ENCODE measurements at regions not wholly inside any gene's neighbourhood (a gene's known extent, or its start where the extent isn't known, plus 50 kb on each side); places are given as distances from the start of the nearest gene placed in this dataset.
"Not testable (repeated sequence)": the region's sequence is repeated elsewhere in the genome, so short reads cannot be mapped to it uniquely, and the experiment has no call there.

DNA sequence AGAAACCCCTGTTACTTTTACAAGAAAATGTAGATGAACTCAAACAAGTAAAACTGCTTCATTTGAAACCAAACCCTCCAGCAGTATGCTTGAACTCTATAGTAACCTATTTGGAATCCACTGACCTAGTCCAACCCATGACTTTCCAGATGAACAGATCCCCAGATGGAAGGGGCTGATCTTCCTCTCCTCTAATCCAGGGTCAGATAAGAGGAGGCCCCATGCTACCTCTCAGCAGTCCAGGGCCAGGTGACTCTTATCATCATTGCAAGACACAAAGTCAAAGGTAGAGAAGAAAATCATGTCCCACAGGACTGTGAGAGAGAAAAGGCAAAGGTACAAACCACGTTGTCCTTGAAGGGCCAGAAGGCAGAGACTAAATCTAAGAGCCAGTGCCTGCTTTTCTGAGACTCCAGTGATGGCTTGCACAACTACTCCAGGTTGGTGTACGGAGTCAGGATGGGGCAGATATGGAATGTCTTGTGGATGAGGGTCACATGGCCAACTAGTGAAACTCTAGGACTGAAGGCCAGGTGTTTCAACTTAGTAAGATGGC is 81.4 kb upstream of the MYLIP start:
- no peaks in the 10 kb centered on the region for H3K9me3 Mint-ChIP-seq
- H3K4me3 Mint-ChIP-seq: no peak overlapping the region
- H3K27me3 Mint-ChIP-seq: no peaks in the 10 kb centered on the region
- H3K36me3 Mint-ChIP-seq: no peaks in the 10 kb centered on the region
- no peaks in the 10 kb centered on the region for H3K4me1 Mint-ChIP-seq
- no peak overlapping the region for H3K27ac Mint-ChIP-seq
- DNase-seq: no peak

DNA sequence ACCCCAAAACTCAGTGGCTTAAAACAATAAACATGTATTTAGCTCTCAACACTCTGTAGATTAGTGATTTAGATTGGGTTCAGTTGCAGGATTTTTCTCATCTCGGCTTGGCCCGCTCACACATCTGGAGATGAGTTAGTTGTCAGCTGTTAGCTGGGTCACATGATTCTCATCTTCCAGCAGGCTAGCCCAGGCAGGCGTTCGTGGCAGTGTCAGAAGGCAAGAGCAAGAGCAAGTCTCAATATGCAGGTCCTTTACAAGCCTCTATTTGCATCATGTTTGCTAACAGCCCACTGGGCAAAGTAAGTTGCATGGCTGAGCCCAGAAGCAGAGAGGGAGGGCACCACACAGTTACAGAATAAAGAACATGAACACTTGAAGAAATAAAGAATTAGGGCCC is 83.6 kb upstream of the MYLIP start:
- peaks cover 6% of the 10 kb centered on the region for H3K4me1 Mint-ChIP-seq
- H3K27ac Mint-ChIP-seq: no peak overlapping the region
- H3K9me3 Mint-ChIP-seq: no peaks in the 10 kb centered on the region
- H3K27me3 Mint-ChIP-seq: no peaks in the 10 kb centered on the region
- DNase-seq: no peak
- H3K4me3 Mint-ChIP-seq: no peak overlapping the region
- H3K36me3 Mint-ChIP-seq: no peaks in the 10 kb centered on the region

DNA sequence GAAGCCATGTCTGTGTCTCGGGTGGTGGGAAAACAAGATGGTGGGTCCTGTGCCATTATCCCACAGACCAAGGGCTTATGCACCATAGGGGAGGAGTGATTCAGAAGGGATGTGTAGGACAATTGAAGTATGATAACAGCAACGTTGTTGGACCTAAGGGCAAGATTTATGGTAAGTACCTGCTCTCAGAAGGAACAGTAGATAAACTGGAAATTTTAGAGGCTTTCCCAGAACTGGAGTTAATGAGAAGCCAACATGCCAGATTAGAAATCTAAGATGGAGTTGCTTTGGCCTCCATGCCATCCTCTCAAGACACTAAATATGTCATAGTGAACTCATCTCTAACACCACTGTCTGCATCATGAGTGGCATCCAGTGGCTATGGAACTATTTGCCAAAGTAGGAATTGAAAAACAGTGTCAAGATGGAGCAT is 84.7 kb upstream of the MYLIP start:
- DNase-seq: no peak
- Mint-ChIP-seq H3K36me3 (no peaks in the 10 kb centered on the region), H3K9me3 (no peaks in the 10 kb centered on the region), H3K27me3 (peaks cover 4% of the 10 kb centered on the region), H3K27ac (no peak overlapping the region), H3K4me3 (no peak overlapping the region), H3K4me1 (peaks cover 6% of the 10 kb centered on the region)

DNA sequence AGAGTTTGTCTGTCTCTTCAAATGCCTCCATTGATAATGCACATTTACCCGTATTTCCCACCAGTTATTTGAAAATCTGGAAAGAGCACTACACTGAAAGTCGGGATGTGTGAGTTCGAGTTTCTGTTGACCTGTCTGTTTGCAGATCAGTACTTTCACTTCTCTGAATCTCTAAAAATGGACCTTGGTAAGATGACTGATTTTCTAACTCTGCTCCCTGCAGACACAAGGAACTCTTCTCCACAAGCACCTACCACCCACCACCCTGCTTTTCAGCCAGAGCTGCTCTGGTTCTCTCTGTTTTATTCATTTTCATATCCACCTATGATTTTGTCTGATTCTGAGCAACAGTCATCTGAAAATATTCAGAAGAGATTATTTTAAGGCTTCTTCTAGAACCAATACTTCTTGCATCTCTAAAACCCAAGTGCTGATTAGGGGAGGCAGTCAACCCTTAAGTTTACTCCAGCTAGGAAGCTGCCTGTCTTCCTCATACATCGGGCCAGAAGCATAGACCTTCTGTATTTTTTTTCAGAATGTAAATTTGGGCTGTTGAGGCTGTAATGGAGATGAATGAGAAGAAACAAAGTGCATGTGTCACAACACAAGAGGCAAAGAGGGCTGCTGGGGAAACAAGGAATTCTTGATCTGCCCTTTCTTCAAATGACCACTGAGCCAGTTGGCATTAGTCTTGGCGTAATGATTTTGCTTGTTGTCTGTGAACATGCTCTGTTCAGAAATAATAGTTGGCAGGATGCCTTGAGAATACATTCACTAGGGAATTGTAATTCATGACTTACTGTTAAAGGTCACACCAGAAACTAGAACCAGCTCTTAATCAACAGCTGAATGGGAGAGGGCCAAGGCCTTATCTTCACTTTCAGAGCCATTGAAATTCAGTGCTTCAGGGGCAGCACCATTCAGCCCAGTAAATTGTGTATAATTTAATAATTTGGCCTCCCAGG is 85.4 kb upstream of the MYLIP start:
- H3K4me1 Mint-ChIP-seq: peaks cover 6% of the 10 kb centered on the region
- H3K27me3 Mint-ChIP-seq: peaks cover 4% of the 10 kb centered on the region
- DNase-seq: no peak
- no peak overlapping the region for H3K4me3 Mint-ChIP-seq
- H3K9me3 Mint-ChIP-seq: peaks cover 3% of the 10 kb centered on the region
- H3K27ac Mint-ChIP-seq: no peak overlapping the region
- H3K36me3 Mint-ChIP-seq: no peaks in the 10 kb centered on the region

DNA sequence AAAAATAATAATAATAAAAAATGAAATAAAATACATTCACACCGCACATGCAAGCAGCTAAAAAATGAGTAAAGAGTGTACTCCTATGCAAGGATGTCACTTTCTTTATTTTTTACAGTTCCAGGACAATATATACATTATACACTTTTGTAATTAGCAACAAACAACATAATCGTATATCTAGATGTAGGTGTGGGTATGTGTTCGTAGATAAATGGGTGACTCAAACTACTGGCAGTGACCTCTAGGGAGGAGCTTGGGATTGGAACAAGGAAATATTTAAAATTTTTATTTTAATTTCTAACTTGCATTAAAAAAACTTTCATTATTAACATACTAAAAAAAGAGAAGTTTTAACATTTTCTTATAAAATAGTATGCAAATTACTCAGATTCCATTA is 86.1 kb upstream of the MYLIP start:
- H3K9me3 Mint-ChIP-seq: peaks cover 5% of the 10 kb centered on the region
- no peak for DNase-seq
- H3K4me1 Mint-ChIP-seq: peaks cover 6% of the 10 kb centered on the region
- H3K4me3 Mint-ChIP-seq: no peak overlapping the region
- peaks cover 4% of the 10 kb centered on the region for H3K27me3 Mint-ChIP-seq
- no peaks in the 10 kb centered on the region for H3K36me3 Mint-ChIP-seq
- H3K27ac Mint-ChIP-seq: no peak overlapping the region

DNA sequence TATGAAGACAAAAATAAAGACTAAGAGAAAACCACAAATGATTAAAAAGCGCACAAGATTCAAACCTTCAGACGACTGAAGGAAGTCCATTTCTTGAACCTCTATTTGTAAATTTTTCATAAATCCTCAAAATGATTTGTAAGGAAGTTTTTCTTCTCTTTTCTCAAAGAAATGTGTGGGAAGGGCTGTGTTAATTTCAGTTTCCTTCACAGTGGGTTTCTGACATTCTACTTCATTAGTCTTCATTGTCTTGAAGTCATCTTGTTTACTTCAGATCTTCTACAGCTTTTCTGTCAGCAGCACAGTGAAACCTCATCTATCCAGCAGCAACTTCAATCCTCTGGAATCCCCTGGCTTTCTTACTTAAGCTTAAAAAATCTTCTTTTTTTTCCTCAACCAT is 87.6 kb upstream of the MYLIP start:
- Mint-ChIP-seq H3K9me3 (peaks cover 5% of the 10 kb centered on the region), H3K36me3 (no peaks in the 10 kb centered on the region), H3K4me1 (peaks cover 6% of the 10 kb centered on the region), H3K27ac (no peak overlapping the region), H3K27me3 (peaks cover 4% of the 10 kb centered on the region), H3K4me3 (no peak overlapping the region)
- no peak for DNase-seq

DNA sequence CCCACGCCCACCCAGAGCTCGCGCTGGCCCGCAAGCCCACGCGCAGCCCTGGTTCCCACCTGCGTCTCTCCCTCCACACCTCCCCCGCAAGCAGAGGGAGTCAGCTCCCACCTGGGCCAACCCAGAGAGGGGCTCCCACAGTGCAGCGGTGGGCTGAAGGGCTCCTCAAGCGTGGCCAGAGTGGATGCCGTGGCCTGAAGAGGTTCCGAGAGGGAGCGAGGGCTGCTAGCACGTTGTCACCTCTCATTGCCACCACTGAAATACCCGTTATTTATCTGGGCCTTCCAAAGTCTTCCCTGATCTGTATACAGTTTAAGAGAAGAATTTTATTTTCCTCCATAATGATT is 88.3 kb upstream of the MYLIP start:
- peaks cover 5% of the 10 kb centered on the region for H3K9me3 Mint-ChIP-seq
- peaks cover 4% of the 10 kb centered on the region for H3K27me3 Mint-ChIP-seq
- no peak overlapping the region for H3K4me3 Mint-ChIP-seq
- DNase-seq: no peak
- peaks cover 6% of the 10 kb centered on the region for H3K4me1 Mint-ChIP-seq
- H3K27ac Mint-ChIP-seq: no peak overlapping the region
- H3K36me3 Mint-ChIP-seq: no peaks in the 10 kb centered on the region

DNA sequence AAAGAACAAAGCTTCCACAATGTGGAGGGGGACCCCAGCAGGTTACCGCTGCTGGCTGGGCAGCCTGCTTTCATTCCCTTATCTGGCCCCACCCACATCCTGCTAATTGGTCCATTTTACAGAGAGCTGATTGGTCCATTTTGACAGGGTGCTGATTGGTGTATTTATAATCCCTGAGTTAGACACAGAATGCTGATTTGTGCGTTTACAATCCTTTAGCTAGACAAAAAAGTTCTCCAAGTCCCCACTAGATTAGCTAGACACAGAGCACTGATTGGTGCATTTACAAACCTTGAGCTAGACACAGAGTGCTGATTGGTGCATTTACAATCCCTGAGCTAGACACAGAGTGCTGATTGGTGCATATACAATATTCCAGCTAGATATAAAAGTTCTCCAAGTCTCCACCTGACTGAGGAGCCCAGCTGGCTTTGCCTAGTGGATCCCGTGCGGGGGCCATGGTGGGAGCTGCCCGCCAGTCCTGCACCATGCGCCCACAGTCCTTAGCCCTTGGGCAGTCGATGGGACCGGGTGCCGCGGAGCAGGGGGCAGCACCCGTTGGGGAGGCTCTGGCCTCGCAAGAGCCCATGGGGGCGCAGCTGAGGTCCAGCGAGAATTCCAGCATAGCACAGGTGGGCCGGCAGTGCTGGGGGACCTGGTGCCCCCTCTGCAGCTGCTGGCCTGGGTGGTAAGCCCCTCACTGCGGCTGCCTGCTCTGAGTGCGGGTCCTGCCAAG is 88.8 kb upstream of the MYLIP start:
- DNase-seq, H3K9me3 Mint-ChIP-seq, H3K27ac Mint-ChIP-seq, H3K4me1 Mint-ChIP-seq, H3K36me3 Mint-ChIP-seq, H3K27me3 Mint-ChIP-seq, H3K4me3 Mint-ChIP-seq: not testable (repeated sequence)

DNA sequence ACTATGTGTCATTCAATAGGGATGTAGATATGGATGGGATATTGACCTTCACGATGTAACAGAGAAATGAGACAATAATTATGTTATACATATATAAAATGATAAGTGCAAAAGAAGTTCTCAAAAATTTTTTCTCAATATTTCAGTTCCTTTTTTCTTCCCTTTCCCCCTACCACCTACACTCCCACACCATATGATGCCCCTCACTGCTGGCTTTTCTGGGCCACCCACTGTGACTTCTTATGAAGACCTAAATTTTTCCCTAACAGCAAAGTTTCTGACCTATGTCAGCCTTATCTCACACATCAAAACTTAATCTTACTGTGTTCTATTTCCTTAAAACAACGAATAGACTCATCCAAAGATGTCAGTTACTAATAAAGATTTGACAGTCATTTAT is 89.9 kb upstream of the MYLIP start:
- Mint-ChIP-seq H3K4me1 (peaks cover 6% of the 10 kb centered on the region), H3K36me3 (no peaks in the 10 kb centered on the region), H3K27me3 (peaks cover 4% of the 10 kb centered on the region), H3K4me3 (no peak overlapping the region), H3K27ac (no peak overlapping the region), H3K9me3 (peaks cover 5% of the 10 kb centered on the region)
- DNase-seq: no peak

DNA sequence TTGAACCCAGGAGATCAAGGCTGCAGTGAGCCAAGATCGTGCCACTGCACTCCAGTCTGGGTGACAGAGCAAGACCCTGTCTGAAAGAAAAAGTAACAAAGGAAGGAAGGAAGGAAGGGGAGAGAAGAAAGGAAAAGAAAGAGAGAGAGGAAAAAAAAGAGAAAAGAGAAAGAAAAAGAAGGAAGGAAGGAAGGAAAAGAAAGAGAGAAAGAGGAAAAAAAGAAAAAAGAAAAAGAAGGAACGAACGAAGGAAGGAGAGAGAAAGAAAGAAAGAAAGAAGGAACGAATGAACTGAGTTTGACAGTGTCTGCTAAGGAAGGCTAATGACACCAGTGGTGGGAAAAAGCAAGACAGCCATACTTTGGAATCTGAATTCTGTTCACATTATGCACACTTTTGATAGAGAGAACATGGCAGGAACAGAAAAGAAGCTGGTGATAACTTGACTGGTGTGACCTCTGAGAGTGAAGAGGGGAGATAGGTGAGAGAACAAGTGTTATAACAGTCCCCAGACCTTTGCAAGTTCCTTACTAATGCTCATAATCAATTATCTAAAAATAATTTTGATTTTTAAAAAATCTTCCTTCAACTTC is 93.3 kb upstream of the MYLIP start:
- Mint-ChIP-seq H3K4me1 (no peaks in the 10 kb centered on the region), H3K36me3 (no peaks in the 10 kb centered on the region), H3K27ac (no peak overlapping the region), H3K4me3 (no peak overlapping the region), H3K9me3 (peaks cover 5% of the 10 kb centered on the region), H3K27me3 (peaks cover 4% of the 10 kb centered on the region)
- no peak for DNase-seq

DNA sequence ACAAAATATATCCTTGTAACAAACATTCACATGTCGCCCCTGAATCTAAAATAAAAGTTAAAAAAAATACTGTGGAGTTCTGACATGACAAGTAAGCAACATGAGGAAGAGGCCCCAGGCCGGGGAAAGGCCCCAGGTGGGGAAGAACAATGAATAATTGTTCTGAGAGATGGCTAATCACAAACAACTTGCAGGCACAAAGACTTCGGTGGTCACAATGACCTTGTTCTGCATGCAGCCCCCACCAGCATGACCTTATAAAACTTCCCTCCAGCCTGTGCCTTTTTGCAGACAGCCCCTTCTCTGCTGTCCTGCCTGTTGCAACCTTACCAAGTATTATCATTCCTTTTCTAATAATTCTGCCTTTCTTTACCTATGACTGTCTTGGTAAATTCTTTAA is 95.7 kb upstream of the MYLIP start:
- H3K4me1 Mint-ChIP-seq: peaks cover 2% of the 10 kb centered on the region
- no peak overlapping the region for H3K4me3 Mint-ChIP-seq
- no peaks in the 10 kb centered on the region for H3K27me3 Mint-ChIP-seq
- H3K9me3 Mint-ChIP-seq: no peaks in the 10 kb centered on the region
- no peak overlapping the region for H3K27ac Mint-ChIP-seq
- DNase-seq: no peak
- no peaks in the 10 kb centered on the region for H3K36me3 Mint-ChIP-seq

DNA sequence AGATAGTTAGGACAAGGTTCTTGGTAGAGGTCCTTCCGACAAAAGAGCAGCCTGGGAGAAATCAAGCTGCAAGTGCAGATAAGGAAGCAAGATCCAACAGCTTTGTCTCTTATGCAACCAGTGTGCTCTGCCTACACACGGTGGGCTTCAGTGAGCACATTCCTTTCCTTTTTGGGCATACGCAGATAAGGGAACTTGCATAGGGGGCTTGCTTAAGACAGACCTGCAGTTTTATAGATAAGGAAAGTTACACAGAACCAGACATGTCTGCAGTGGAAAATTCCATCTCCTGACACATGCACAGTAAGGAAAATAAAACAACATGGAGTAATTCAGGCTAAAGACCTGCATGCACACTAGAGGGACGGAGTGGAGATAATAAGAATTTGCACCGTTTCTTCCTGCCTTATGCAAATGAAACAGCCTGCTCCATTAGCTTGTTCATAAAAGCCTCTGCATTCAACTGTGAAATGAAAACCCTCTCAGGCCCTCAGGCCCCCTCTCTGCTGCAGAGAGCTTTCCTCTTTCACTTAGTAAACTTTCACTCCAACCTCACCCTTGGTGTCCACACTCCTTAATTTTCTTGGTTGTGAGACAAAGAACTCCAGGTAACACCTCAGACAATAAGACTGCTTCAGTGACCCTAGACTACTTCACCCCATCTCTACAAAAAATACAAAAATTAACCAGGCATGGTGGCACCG is 97.5 kb upstream of the MYLIP start:
- Mint-ChIP-seq H3K4me1 (peaks cover 2% of the 10 kb centered on the region), H3K27me3 (no peaks in the 10 kb centered on the region), H3K27ac (no peak overlapping the region), H3K36me3 (no peaks in the 10 kb centered on the region), H3K9me3 (no peaks in the 10 kb centered on the region), H3K4me3 (no peak overlapping the region)
- no peak for DNase-seq

DNA sequence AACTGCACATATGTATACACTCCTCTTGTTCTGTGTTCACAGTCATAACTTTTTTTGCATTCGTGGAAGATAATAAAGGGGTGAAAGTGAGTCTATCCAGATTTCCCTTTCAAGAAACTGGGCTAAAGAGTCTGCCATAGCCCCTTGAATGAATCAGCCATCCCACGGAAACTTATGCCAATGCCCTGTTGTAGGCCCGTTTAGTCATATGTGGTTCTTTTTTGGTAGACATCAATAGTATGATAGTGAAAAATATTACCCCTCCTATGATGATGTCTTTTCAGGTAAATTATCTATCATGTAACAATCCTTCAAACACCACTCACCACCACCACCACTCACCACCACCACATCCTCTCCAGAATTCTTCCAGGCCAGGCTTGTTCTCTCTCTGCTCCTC is 99.9 kb upstream of the MYLIP start:
- no peaks in the 10 kb centered on the region for H3K27me3 Mint-ChIP-seq
- peaks cover 2% of the 10 kb centered on the region for H3K4me1 Mint-ChIP-seq
- no peak for DNase-seq
- H3K36me3 Mint-ChIP-seq: no peaks in the 10 kb centered on the region
- no peaks in the 10 kb centered on the region for H3K9me3 Mint-ChIP-seq
- H3K27ac Mint-ChIP-seq: no peak overlapping the region
- H3K4me3 Mint-ChIP-seq: no peak overlapping the region

DNA sequence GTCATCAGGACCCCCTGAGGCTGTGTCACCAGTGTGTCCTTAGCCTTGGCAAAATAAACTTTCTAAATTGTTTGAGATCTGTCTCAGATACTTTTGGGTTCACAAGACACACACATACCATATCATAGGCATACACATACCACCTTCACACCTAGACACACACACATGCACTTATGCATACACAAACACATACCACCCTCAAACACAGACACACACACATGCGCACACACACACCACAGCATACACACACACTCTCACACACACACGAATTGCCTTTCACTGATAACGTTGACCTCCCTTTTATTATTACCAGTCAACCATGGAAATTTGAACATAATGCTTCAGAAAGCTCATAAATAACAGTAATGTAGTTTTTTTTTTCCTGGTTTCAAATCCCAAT is 108.6 kb upstream of the MYLIP start:
- H3K9me3 Mint-ChIP-seq: no peaks in the 10 kb centered on the region
- no peak for DNase-seq

DNA sequence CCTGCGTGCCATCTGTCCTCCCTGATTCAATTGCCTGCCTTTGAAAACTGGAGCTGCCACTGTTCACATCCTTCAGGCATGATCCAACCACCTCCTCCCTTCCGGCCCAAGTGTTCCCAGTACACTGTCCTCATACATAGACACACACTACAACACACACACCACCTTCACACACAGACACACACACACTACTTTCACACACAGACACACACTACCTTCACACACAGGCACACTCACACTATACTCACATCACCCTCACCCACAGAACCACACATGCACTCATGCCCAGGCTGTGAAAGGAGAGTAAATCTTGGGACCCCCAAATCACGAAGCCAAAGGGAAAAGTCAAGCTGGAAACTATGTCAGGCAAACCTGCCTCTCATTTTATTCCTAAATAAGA is 109.4 kb upstream of the MYLIP start:
- H3K36me3 Mint-ChIP-seq: no peaks in the 10 kb centered on the region
- H3K9me3 Mint-ChIP-seq: no peaks in the 10 kb centered on the region
- no peak for DNase-seq
- no peaks in the 10 kb centered on the region for H3K27me3 Mint-ChIP-seq
- H3K27ac Mint-ChIP-seq: no peak overlapping the region
- H3K4me3 Mint-ChIP-seq: no peak overlapping the region
- H3K4me1 Mint-ChIP-seq: no peaks in the 10 kb centered on the region

More for the DNA sequence above, 108.6 kb upstream of the MYLIP start:
- H3K4me1 Mint-ChIP-seq: no peaks in the 10 kb centered on the region
- no peaks in the 10 kb centered on the region for H3K36me3 Mint-ChIP-seq
- H3K27ac Mint-ChIP-seq: no peak overlapping the region
- H3K27me3 Mint-ChIP-seq: no peaks in the 10 kb centered on the region
- no peak overlapping the region for H3K4me3 Mint-ChIP-seq
